ENCODE measurements at regions not wholly inside any gene's neighbourhood (a gene's known extent, or its start where the extent isn't known, plus 50 kb on each side); places are given as distances from the start of the nearest gene placed in this dataset.
A peak's percentile ranks its signal among the peaks of the same experiment; 100 is the strongest.

DNA sequence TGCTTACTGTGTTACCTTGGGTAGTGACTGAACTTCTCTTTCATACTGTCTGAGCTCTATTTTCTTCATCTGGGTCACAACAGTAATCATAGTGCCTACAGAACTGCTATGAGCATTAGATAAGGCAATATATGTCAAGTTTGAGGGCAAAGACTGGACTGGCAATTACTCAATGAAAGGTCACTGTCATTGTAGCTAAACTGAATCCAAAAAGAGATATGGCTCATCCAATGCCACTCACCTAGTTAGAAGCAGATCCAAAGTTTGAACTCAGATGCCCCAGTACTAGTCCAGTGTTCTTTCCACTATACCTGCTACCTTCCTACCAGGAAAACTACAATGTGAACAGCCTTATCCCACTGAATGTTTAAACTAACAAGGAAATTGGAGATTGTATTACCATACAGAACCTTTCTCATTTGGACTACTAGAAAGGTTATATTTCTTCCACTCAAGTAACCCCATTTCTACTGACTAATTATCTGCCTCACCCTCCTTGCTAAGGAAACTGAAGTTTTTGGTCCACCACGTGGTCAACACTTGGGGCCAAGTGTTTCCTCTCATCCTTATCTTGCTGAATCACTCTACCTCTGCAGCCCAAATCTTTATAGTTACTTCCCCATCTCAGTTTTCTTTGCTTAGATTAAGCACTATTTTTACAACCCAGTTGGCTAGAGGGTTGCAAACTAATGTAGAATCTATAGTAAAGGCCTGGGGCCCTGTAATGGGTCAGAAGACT, 202.3 kb upstream of the LPP start:
- no peak for DNase-seq (ENCODE audit: low read depth, low spot score)

GRCh38 chr3:187952849-187953248, 201.1 kb upstream of the LPP start:
- no peak for DNase-seq (ENCODE audit: low read depth, low spot score)

- no peak for DNase-seq (ENCODE audit: low read depth, low spot score)
Measured at GRCh38 chr3:187954516-187954872, 199.5 kb upstream of the LPP start.

- DNase-seq (ENCODE audit: low read depth, low spot score), result peak; percentile 27
Measured at GRCh38 chr3:187954873-187955586, 198.9 kb upstream of the LPP start.

- DNase-seq (ENCODE audit: low read depth, low spot score), result no peak
Measured at GRCh38 chr3:187955587-187955952, 198.4 kb upstream of the LPP start.

DNA sequence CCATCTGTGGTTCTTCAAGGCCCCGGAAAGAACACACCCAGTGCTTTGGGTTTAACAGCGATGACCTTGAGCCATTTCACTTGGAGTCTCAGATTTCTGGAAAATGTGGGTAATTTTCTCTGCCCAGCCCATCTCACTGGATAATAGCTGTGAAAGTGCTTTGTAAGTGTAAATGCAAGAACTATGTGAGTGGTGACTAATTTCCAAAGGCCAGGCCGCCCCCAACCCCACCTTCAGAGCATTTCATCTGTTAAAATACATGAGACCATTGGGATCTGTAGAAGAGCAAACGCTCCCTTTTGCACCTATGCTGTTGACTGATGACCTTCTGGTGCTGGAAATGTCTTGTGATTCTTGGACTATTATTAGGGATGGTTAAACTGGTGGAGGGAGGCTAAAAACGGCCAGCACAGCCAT, 196.8 kb upstream of the LPP start:
- no peak for DNase-seq (ENCODE audit: low read depth, low spot score)

DNA sequence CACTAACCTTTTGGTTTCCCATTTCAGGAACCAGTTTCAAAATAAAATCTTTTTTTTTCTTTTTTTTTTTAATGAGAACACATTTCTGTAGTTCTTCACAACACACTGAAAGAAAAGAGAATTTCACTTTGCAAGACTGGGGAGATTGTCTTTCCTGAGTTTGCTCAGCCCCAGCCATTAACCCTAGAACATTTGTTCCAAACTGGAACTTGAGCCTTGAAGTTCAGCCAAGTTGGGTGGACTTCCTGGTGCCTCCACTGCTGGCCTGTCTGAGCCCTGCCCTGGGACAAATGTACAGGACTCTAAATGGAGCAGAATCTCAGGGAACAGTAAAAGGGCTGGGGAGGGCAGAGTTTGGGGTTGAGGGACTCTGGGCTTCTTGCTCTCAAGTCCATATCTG, 196.4 kb upstream of the LPP start:
- DNase-seq (ENCODE audit: low read depth, low spot score), result no peak

GRCh38 chr3:187958432-187959003, 195.4 kb upstream of the LPP start:
- DNase-seq (ENCODE audit: low read depth, low spot score), result no peak

DNA sequence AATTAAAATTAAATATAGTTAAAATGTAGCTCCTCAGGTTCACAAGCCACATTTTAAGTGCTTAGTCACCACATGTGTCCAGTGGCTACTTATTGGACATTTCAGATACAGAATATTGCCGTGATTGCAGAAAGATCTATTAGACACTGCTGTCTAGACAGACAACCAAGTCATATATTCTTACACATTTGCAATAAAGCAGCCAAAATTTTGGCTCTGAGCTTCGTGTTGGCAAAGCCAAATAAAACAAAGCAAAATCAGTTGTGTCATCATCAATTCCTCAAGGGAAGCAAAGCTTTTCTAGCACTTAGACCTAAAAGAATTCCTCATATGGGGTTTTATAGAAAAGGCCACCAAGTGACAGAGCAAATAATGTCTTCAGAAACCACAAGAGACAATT, 193.1 kb upstream of the LPP start:
- no peak for DNase-seq (ENCODE audit: low read depth, low spot score)

DNA sequence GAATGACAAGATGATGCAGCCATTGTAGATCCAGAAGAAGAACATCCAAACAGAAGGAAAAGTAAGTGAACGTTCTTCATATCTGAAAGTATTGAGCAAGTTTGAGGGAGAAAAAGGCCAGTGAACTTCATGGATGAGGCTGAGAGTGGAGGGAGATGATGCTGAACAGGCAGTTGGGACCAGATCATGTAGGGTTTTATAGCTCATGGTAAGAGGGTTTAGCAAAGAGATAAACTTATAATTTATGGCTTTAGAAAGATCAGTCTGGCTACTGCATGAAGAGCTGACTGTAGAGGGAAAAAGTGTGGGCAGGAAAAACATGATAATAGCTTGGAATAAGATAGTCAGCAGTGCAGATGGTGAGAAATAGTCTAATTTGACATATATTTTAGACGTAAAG, 192.6 kb upstream of the LPP start:
- DNase-seq (ENCODE audit: low read depth, low spot score), result no peak

DNA sequence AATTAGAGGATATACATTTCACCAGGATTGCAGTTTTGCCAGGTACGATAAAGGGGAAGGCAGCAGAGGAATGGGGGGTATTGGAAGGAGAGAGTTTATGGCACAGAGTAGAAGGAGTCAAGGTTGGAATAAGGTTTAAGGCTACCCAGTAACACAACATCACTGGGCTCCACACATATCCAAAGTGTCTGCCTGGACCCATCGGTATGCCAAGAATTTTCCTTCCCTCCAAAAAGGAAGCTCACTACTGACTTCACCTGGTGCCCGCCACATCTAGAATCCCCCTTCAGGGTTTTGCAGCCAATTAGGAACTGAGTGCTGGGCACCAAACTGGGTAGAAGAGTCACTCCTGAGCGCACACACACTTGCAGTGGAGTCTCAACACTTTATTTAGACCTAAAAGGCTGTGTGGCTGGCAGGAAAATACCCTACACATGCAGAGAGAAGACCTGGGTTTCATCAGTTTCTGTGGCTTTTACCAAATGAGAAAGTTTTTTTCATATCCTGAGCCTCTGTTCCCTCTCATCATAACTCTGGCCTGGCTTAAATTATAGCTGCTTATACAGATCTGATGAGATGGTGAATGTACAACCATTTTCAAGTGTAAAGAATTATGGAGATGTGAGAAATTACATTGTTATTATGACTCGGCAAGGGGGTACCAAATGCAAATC, 190.8 kb upstream of the LPP start:
- no peak for DNase-seq (ENCODE audit: low read depth, low spot score)

DNA sequence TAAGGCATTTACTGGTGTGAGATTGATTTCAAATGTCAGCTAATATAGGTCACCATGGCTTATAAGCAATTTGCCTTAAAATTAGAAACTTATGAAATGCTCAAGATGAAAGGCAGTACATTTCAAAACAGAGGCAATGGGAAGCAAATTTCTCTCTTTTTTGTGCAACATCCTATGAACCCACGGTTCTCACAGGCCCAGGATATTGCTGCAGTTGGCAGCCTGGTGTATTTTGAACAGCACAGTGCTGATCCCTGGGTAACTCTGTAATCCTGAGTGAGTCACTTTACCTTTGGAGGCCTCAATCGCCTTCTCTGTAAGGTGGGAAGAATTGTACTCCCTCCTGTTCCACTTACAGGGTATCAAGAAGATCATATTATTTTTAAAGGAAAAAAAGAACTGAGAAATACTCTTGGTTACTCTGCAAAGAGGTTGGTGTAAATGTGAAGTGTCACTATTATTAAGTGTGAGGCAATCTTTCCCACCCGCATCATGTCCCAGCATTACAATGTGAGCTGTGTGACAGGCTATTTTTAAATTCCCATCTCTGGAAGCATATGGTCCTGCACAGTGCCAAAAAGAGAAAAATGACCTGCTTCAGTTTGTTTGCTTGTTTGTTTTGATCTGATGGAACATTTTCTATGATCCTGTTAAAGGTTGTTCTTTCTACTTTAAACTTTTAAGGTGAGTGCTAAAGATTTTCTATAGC, 190.1 kb upstream of the LPP start:
- DNase-seq (ENCODE audit: low read depth, low spot score), result no peak

DNA sequence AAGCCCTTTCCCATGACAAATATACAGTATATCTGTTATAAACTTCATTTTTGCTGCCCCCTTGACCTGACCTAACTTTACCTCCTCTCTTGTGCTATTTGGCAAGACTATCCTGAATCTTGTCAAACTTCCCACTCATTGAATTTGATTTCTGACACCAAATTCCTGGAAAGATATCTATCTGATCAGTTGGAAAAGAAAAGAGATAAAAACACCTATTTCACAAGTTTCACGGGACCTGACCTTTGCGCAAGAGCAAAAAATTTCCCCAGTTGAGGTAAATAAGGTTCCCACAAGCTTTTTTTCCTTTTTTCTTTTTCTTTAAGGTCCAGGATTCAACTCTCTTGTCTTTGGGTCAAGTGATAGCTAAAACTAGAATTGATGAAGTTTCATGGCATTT, 189.2 kb upstream of the LPP start:
- no peak for DNase-seq (ENCODE audit: low read depth, low spot score)

DNA sequence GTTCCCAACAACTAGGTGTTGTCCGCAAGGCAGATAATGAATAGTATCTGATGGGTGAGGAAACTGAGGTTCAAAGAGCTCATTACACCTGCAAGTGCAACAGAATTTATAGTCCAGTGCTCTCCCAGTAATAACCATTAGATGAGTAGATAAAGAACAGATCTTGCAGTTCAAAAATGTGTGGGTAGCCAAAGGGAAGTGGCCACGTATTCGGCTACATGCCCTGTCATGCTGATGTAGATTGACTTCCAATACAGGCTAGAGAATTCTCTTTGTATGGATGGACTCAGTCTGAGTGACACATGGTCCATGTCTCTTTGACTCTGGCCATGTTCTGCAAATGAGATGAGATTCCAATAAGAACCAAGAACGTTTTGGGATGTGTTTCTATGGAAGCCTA, 187.9 kb upstream of the LPP start:
- DNase-seq (ENCODE audit: low read depth, low spot score), result no peak

DNA sequence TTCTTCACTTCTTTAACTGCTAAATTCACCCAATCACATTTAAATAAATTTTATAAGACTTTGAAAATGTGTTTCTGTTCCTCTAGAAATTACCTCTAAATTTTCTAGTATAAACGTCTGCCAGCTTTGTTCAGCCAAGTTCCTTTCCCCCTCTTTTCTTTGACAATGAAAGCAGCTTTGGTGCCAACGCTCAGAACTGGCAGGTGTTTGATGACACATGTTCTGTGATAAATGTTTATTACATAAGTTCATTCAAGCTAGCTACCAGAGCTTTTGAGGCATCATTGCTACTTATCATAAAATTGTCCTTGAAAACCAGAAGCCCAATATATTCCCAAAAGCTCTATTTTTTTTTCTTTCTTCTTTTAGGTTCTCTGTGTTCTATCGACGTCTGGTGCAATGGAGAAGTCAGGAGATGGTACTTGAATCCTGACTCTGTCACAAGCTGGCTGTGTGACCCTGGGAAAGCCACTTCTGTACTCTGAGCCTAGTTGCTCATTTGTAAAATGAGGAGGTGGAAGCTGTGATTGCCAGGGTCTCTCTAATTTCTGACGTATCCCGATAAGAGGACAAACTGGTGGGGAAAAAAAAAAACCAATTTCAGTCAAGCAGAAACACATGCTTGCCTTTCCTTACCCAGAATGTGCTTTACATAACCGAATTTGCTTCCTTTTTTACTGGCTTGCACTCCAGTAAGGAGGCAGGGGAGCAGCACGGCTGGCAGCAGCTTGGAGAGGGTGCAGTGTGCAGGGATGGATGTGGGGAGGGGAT, 187.1 kb upstream of the LPP start:
- DNase-seq (ENCODE audit: low read depth, low spot score), result no peak

DNA sequence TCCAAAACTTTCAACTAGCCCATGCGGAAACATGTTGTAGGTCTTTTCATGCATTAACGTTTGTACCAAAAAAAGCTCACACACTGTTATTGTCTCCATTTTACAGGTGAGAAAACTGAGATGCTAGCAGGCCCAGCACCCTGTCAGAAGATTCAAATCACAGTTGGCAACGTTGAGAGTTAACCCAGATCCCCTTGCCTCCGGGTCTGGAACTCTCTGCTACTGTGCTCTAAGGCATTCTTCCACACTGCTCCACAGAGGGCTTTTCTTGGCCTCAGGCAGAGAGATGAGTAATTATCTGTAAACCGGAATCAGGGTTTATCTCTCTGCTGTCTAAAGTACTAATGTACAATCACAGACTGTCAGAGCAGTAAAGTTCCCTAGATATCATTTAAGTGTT, 186.0 kb upstream of the LPP start:
- DNase-seq (ENCODE audit: low read depth, low spot score), result no peak

DNA sequence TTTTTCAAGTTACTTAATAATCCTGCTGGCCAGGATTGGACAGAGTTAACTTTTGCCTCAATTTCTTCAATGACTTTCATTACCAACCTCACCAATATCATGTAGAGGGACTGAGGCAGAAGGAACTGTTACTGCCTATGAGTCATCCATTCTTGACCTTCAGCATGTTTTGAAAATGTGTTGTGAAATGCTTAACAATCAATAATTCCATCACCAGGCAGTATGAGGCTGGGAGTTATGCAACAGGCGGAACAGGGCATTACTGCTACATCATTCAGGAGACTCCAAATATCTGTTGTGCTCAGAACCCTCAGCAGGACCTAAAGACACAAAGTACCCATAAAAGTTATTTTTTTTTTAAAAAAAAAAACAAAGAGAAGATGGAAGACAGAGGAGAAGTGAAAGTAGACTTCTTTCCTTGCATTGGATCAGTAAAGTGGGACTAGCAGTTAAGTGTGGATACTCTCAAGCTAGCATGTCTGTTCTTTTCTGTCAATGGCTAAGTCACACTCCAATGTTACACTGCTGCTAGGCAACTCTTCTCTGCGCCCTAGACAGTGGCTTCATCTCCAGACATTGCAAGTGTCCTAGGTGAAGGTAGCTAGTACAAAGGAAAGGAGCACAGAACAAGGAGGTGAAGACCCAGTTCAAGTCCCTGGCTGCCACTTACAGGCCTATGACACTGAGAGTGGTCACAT, 184.9 kb upstream of the LPP start:
- DNase-seq (ENCODE audit: low read depth, low spot score), result no peak

- DNase-seq (ENCODE audit: low read depth, low spot score), result no peak
Measured at GRCh38 chr3:187969581-187969950, 184.4 kb upstream of the LPP start.

- no peak for DNase-seq (ENCODE audit: low read depth, low spot score)
Measured at GRCh38 chr3:187970106-187970505, 183.9 kb upstream of the LPP start.

DNA sequence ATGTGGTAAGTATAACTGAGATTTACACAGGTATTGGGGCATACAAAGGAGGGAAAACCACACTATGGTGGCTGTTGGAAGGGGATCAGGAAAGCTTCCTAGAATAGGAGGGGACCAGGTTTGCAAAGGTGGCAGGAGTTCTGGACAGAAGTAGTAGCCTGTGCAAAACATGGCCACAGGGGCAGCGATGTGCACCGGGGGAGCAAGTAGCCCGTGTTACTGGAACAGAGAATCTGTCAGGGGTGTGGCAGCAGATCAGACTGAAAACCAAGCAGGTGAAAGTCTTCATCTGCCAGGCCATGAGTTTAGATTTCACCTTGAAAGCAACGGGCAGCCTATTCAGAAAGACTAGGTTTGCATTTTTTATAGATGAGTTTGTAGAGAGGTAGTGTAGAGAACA, 182.3 kb upstream of the LPP start:
- no peak for DNase-seq (ENCODE audit: low read depth, low spot score)

GRCh38 chr3:187972454-187972853, 181.5 kb upstream of the LPP start:
- no peak for DNase-seq (ENCODE audit: low read depth, low spot score)
